AG04450 (cell line): ENCODE measurements at regions not wholly inside any gene's neighbourhood (a gene's known extent, or its start where the extent isn't known, plus 50 kb on each side); places are given as distances from the start of the nearest gene placed in this dataset.

Experiments
- CTCF ChIA-PET: fragments of 300-600, 350-600 bp; formaldehyde crosslinking; extraction: SDS; loops from one replicate; lab custom pipeline; 2022; ENCODE audit warnings: antibody characterized with exemption, inconsistent platforms; lab: Charles Lee
- POLR2A ChIA-PET: fragments of 350-600 bp; formaldehyde crosslinking; extraction: SDS; loops from one replicate; lab custom pipeline; 2021; ENCODE audit warnings: antibody characterized with exemption, inconsistent platforms; lab: Yijun Ruan, JAX
- DNase-seq: peaks from one replicate; pipeline ENCODE4 v3.0.0-alpha.2; 2011; ENCODE audit warnings: low read depth, low spot score
- H3K27ac ChIP-seq: one replicate; pipeline ENCODE4 v1.5.1; 2012; ENCODE audit warnings: low read depth, low read length, control low read depth
- H3K27me3 ChIP-seq: one replicate; pipeline ENCODE4 v1.6.0; 2012; ENCODE audit warnings: low read length; ENCODE audit not compliant: control insufficient read depth, insufficient read depth
- H3K4me3 ChIP-seq: 2 replicates; pipeline ENCODE4 v1.5.1; 2011; ENCODE audit warnings: mild to moderate bottlenecking, low read depth, low read length, control low read depth
- H3K9me3 ChIP-seq: 2 replicates; pipeline ENCODE4 v1.5.1; 2012; ENCODE audit warnings: low read length; ENCODE audit not compliant: control insufficient read depth, insufficient read depth
- TF ChIP-seq, protein P1 (sequence below): IDR thresholded peaks from 2 replicates; pipeline ENCODE4 v1.5.1; 2011; ENCODE audit warnings: low read depth, low read length, control low read depth, inconsistent platforms

DNA sequence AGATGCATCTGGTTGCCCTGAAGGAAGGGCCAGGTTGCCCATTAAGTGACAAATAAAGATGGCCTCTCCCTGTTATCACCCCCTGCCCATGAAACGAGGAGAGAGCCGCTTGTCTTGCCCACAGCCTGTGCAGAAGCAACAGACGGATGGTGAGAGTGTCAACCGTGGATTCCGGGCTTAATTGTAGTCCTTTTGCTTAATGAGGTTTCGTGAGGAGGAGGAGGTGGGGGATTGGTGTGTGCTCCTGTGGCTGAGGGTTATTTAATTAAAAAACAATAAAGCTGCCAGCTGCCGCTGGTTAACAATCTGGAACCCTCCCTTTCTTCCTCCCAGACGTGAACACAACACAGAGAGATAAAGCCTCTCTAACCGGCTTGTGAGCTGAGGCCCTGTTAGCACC is 188.0 kb upstream of the PARD3B start:
- no peak overlapping the region for H3K27ac ChIP-seq
- no peaks in the 10 kb centered on the region for H3K9me3 ChIP-seq
- CTCF ChIA-PET = interaction anchor here (0.6 kb wide), 1 partner anchor 651 kb away, joined by 3 read pairs; no protein-coding TSS in a partner anchor
- DNase-seq = no peak
- POLR2A ChIA-PET = no interaction called here
- no peak overlapping the region for H3K4me3 ChIP-seq
- no peaks in the 10 kb centered on the region for H3K27me3 ChIP-seq
- TF ChIP-seq, protein P1, sequence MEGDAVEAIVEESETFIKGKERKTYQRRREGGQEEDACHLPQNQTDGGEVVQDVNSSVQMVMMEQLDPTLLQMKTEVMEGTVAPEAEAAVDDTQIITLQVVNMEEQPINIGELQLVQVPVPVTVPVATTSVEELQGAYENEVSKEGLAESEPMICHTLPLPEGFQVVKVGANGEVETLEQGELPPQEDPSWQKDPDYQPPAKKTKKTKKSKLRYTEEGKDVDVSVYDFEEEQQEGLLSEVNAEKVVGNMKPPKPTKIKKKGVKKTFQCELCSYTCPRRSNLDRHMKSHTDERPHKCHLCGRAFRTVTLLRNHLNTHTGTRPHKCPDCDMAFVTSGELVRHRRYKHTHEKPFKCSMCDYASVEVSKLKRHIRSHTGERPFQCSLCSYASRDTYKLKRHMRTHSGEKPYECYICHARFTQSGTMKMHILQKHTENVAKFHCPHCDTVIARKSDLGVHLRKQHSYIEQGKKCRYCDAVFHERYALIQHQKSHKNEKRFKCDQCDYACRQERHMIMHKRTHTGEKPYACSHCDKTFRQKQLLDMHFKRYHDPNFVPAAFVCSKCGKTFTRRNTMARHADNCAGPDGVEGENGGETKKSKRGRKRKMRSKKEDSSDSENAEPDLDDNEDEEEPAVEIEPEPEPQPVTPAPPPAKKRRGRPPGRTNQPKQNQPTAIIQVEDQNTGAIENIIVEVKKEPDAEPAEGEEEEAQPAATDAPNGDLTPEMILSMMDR = no peak

DNA sequence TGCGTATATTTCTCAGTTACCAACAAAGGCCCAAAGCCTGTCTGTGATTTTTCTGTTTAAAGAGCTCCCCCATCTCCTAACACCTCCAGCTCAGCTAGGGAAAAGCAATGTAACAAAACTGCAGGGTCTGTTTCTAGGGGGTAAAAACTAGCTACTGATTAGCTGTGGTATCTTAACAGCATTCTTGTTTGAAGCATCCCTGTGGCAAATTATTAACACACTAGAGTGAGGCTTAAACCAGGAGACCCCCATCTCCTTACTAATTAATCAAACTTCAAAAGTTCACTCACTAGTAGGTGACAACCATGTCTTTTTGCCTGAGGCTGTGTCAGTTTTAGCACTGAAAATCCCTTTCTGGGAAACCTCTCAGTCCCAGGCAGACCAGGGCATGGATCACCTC is 186.2 kb upstream of the PARD3B start:
- DNase-seq = no peak
- TF ChIP-seq, protein P1 = no peak
- H3K9me3 ChIP-seq = no peaks in the 10 kb centered on the region
- POLR2A ChIA-PET = no interaction called here
- H3K4me3 ChIP-seq = no peak overlapping the region
- H3K27me3 ChIP-seq = no peaks in the 10 kb centered on the region
- no peak overlapping the region for H3K27ac ChIP-seq
- CTCF ChIA-PET = no interaction called here

DNA sequence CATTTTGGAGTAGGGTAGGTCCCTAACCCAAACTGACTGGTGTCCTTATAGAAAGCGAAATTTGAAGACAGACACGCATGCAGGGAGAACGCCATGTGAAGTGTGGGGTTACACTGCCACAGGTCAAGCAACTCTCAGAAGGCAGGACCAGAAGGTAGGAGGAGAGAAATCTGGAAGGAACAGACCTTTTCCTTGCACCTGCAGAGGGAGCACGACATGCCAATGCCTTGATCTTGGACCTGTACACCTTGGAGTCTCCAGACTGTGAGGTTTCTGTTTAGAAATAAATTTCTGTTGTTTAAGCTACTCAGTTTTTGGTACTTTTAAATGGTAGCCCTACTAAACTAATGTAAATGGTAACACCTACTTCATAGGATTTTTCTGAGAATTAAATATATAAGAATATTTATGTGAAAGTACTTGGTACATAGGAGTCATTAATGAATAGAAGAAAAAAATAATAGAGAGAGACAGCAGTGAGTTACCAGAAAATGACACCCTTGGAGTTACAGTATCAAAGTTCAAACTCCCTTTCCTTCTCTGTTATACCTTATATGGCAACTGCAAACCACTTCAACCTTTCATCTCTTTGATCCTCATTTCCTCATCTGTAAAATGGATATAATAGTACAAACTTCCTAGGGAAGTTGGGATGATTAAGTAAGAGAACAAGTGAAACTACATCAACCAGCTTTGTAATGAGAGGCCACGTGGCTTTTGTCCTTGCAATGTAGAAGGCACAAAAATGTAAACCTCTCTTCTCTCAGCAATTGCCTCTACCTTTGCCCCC is 184.9 kb upstream of the PARD3B start:
- no peak for DNase-seq
- no peaks in the 10 kb centered on the region for H3K9me3 ChIP-seq
- ChIA-PET CTCF (no interaction called here), POLR2A (no interaction called here)
- H3K27ac ChIP-seq = no peak overlapping the region
- H3K4me3 ChIP-seq = no peak overlapping the region
- H3K27me3 ChIP-seq = no peaks in the 10 kb centered on the region
- TF ChIP-seq, protein P1 = no peak

DNA sequence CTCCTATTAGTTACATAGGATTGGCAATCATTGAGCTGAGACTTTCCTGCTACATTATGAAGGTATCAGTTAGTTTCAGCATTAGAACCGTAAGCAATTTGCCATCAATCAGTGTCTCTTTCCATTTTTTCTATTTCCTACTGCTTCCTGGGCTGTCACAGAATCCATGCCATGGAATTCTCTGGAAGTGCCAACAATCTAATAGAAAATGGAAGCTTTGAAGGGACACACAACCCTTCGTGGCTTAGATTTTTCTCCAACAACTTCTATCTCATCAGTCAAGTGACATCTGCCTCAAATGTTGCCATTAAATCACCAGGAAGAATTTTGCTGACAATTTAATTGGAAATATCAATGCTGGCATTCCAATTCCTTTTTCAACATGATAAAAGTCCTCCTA is 183.5 kb upstream of the PARD3B start:
- no peak for DNase-seq
- ChIA-PET CTCF (no interaction called here), POLR2A (no interaction called here)
- Histone ChIP-seq H3K4me3 (no peak overlapping the region), H3K9me3 (no peaks in the 10 kb centered on the region), H3K27me3 (no peaks in the 10 kb centered on the region), H3K27ac (no peak overlapping the region)
- TF ChIP-seq, protein P1 = no peak

DNA sequence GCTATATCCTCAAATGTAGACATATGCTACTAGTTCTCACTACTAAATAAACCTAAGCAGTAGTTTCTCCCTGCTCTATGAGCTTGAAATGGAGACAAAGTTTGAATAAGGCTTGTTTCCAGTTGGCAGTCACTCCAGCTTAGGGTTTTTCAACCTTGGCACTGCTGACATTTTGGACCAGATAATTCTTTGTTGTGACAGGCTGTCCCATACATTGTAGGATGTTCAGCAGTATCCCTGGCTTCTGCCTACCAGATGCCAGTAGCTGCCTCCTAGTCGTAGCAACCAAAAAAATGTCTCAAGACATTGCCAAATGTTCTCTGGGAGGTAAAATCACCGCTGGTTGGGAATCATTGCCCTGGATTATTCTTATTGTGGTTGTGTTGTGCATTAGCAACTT is 182.7 kb upstream of the PARD3B start:
- CTCF ChIA-PET = no interaction called here
- DNase-seq = no peak
- no peaks in the 10 kb centered on the region for H3K27me3 ChIP-seq
- H3K4me3 ChIP-seq = no peak overlapping the region
- POLR2A ChIA-PET = no interaction called here
- no peaks in the 10 kb centered on the region for H3K9me3 ChIP-seq
- H3K27ac ChIP-seq = no peak overlapping the region
- TF ChIP-seq, protein P1 = no peak
